ENCODE measurements at regions not wholly inside any gene's neighbourhood (a gene's known extent, or its start where the extent isn't known, plus 50 kb on each side); places are given as distances from the start of the nearest gene placed in this dataset.

GRCh38 chr5:2381861-2382260 is 369.6 kb downstream of the IRX2 start:
- intact Hi-C loops (cut with DNase I, micrococcal nuclease) = no loop called here
- no peak overlapping the region for H3K4me3 Mint-ChIP-seq
- H3K36me3 Mint-ChIP-seq (ENCODE audit: low read depth) = no peaks in the 10 kb centered on the region
- no peaks in the 10 kb centered on the region for H3K9me3 Mint-ChIP-seq (ENCODE audit: low read depth)
- ATAC-seq = no peak
- H3K27me3 Mint-ChIP-seq = no peaks in the 10 kb centered on the region
- no peak overlapping the region for H3K27ac Mint-ChIP-seq
- no peaks in the 10 kb centered on the region for H3K4me1 Mint-ChIP-seq
- no peak for DNase-seq
- ChIA-PET CTCF (interaction anchor here (0.5 kb wide), 1 partner anchor 79 kb away, joined by 3 read pairs; no protein-coding TSS in a partner anchor), POLR2A (no interaction called here)

GRCh38 chr5:2381070-2381469 is 370.4 kb downstream of the IRX2 start:
- H3K9me3 Mint-ChIP-seq (ENCODE audit: low read depth) = no peaks in the 10 kb centered on the region
- ChIA-PET CTCF (interaction anchor here (0.5 kb wide), 1 partner anchor 79 kb away, joined by 3 read pairs; no protein-coding TSS in a partner anchor), POLR2A (no interaction called here)
- H3K4me3 Mint-ChIP-seq = no peak overlapping the region
- DNase-seq (no peak), ATAC-seq (no peak)
- H3K36me3 Mint-ChIP-seq (ENCODE audit: low read depth) = no peaks in the 10 kb centered on the region
- H3K27ac Mint-ChIP-seq = no peak overlapping the region
- no peaks in the 10 kb centered on the region for H3K4me1 Mint-ChIP-seq
- no peaks in the 10 kb centered on the region for H3K27me3 Mint-ChIP-seq
- intact Hi-C loops (cut with DNase I, micrococcal nuclease) = no loop called here

GRCh38 chr5:2378976-2379375 is 372.5 kb downstream of the IRX2 start:
- DNase-seq (no peak), ATAC-seq (no peak)
- Mint-ChIP-seq H3K4me1 (no peaks in the 10 kb centered on the region), H3K4me3 (no peak overlapping the region), H3K36me3 (ENCODE audit: low read depth) (no peaks in the 10 kb centered on the region), H3K27me3 (no peaks in the 10 kb centered on the region), H3K9me3 (ENCODE audit: low read depth) (no peaks in the 10 kb centered on the region), H3K27ac (no peak overlapping the region)
- ChIA-PET POLR2A (no interaction called here), CTCF (no interaction called here)
- intact Hi-C loops (cut with DNase I, micrococcal nuclease) = no loop called here

- Mint-ChIP-seq H3K27me3 (no peaks in the 10 kb centered on the region), H3K4me3 (no peak overlapping the region), H3K27ac (no peak overlapping the region), H3K9me3 (ENCODE audit: low read depth) (no peaks in the 10 kb centered on the region), H3K4me1 (no peaks in the 10 kb centered on the region), H3K36me3 (ENCODE audit: low read depth) (no peaks in the 10 kb centered on the region)
- no peak for DNase-seq
- intact Hi-C loops (cut with DNase I, micrococcal nuclease) = no loop called here
- ChIA-PET POLR2A (no interaction called here), CTCF (no interaction called here)
- ATAC-seq = no peak
Observed at GRCh38 chr5:2378108-2378507, 373.4 kb downstream of the IRX2 start.

- ChIA-PET POLR2A (no interaction called here), CTCF (no interaction called here)
- Mint-ChIP-seq H3K9me3 (ENCODE audit: low read depth) (no peaks in the 10 kb centered on the region), H3K4me3 (no peak overlapping the region), H3K27me3 (no peaks in the 10 kb centered on the region), H3K27ac (no peak overlapping the region), H3K4me1 (no peaks in the 10 kb centered on the region), H3K36me3 (ENCODE audit: low read depth) (no peaks in the 10 kb centered on the region)
- intact Hi-C loops (cut with DNase I, micrococcal nuclease) = no loop called here
- DNase-seq (no peak), ATAC-seq (no peak)
Observed at GRCh38 chr5:2376486-2376885, 375.0 kb downstream of the IRX2 start.

- DNase-seq = no peak
- intact Hi-C loops (cut with DNase I, micrococcal nuclease) = no loop called here
- no peaks in the 10 kb centered on the region for H3K4me1 Mint-ChIP-seq
- no peaks in the 10 kb centered on the region for H3K36me3 Mint-ChIP-seq (ENCODE audit: low read depth)
- H3K9me3 Mint-ChIP-seq (ENCODE audit: low read depth) = no peaks in the 10 kb centered on the region
- no peak overlapping the region for H3K4me3 Mint-ChIP-seq
- ATAC-seq = no peak
- CTCF ChIA-PET = no interaction called here
- H3K27me3 Mint-ChIP-seq = no peaks in the 10 kb centered on the region
- POLR2A ChIA-PET = no interaction called here
- no peak overlapping the region for H3K27ac Mint-ChIP-seq
Observed at GRCh38 chr5:2375757-2376250, 375.7 kb downstream of the IRX2 start.

GRCh38 chr5:2375291-2375690 is 376.2 kb downstream of the IRX2 start:
- H3K36me3 Mint-ChIP-seq (ENCODE audit: low read depth) = no peaks in the 10 kb centered on the region
- no peaks in the 10 kb centered on the region for H3K9me3 Mint-ChIP-seq (ENCODE audit: low read depth)
- H3K4me3 Mint-ChIP-seq = no peak overlapping the region
- CTCF ChIA-PET = no interaction called here
- H3K27ac Mint-ChIP-seq = no peak overlapping the region
- ATAC-seq (no peak), DNase-seq (no peak)
- H3K27me3 Mint-ChIP-seq = no peaks in the 10 kb centered on the region
- intact Hi-C loops (cut with DNase I, micrococcal nuclease) = no loop called here
- POLR2A ChIA-PET = no interaction called here
- no peaks in the 10 kb centered on the region for H3K4me1 Mint-ChIP-seq

- ATAC-seq = no peak
- Mint-ChIP-seq H3K4me1 (no peaks in the 10 kb centered on the region), H3K4me3 (no peak overlapping the region), H3K27ac (no peak overlapping the region), H3K36me3 (ENCODE audit: low read depth) (no peaks in the 10 kb centered on the region), H3K27me3 (no peaks in the 10 kb centered on the region), H3K9me3 (ENCODE audit: low read depth) (no peaks in the 10 kb centered on the region)
- CTCF ChIA-PET = no interaction called here
- no peak for DNase-seq
- POLR2A ChIA-PET = no interaction called here
- intact Hi-C loops (cut with DNase I, micrococcal nuclease) = no loop called here
Observed at GRCh38 chr5:2374703-2375102, 376.8 kb downstream of the IRX2 start.

- Mint-ChIP-seq H3K27ac (no peak overlapping the region), H3K36me3 (ENCODE audit: low read depth) (no peaks in the 10 kb centered on the region), H3K4me3 (no peak overlapping the region), H3K9me3 (ENCODE audit: low read depth) (no peaks in the 10 kb centered on the region), H3K27me3 (no peaks in the 10 kb centered on the region), H3K4me1 (no peaks in the 10 kb centered on the region)
- intact Hi-C loops (cut with DNase I, micrococcal nuclease) = no loop called here
- POLR2A ChIA-PET = no interaction called here
- CTCF ChIA-PET = no interaction called here
- no peak for ATAC-seq
- DNase-seq = no peak
Observed at GRCh38 chr5:2373631-2374030, 377.8 kb downstream of the IRX2 start.

GRCh38 chr5:2371419-2371710 is 380.1 kb downstream of the IRX2 start:
- DNase-seq = no peak
- CTCF ChIA-PET = no interaction called here
- no peak for ATAC-seq
- Mint-ChIP-seq H3K4me3 (no peak overlapping the region), H3K27ac (no peak overlapping the region), H3K27me3 (no peaks in the 10 kb centered on the region), H3K4me1 (no peaks in the 10 kb centered on the region), H3K9me3 (ENCODE audit: low read depth) (no peaks in the 10 kb centered on the region), H3K36me3 (ENCODE audit: low read depth) (no peaks in the 10 kb centered on the region)
- intact Hi-C loops (cut with DNase I, micrococcal nuclease) = no loop called here
- POLR2A ChIA-PET = no interaction called here

- ChIA-PET POLR2A (no interaction called here), CTCF (no interaction called here)
- H3K36me3 Mint-ChIP-seq (ENCODE audit: low read depth) = no peaks in the 10 kb centered on the region
- no peaks in the 10 kb centered on the region for H3K4me1 Mint-ChIP-seq
- no peak overlapping the region for H3K4me3 Mint-ChIP-seq
- no peaks in the 10 kb centered on the region for H3K9me3 Mint-ChIP-seq (ENCODE audit: low read depth)
- no peak overlapping the region for H3K27ac Mint-ChIP-seq
- DNase-seq (no peak), ATAC-seq (no peak)
- no peaks in the 10 kb centered on the region for H3K27me3 Mint-ChIP-seq
- intact Hi-C loops (cut with DNase I, micrococcal nuclease) = no loop called here
Observed at GRCh38 chr5:2370626-2371418, 380.7 kb downstream of the IRX2 start.

- H3K27me3 Mint-ChIP-seq = no peaks in the 10 kb centered on the region
- H3K4me3 Mint-ChIP-seq = no peak overlapping the region
- no peak for DNase-seq
- H3K27ac Mint-ChIP-seq = no peak overlapping the region
- ChIA-PET POLR2A (no interaction called here), CTCF (no interaction called here)
- no peaks in the 10 kb centered on the region for H3K4me1 Mint-ChIP-seq
- H3K36me3 Mint-ChIP-seq (ENCODE audit: low read depth) = no peaks in the 10 kb centered on the region
- ATAC-seq = no peak
- intact Hi-C loops (cut with DNase I, micrococcal nuclease) = no loop called here
- H3K9me3 Mint-ChIP-seq (ENCODE audit: low read depth) = peaks cover 5% of the 10 kb centered on the region
Observed at GRCh38 chr5:2369178-2369577, 382.3 kb downstream of the IRX2 start.

GRCh38 chr5:2366816-2367215 is 384.7 kb downstream of the IRX2 start:
- CTCF ChIA-PET = no interaction called here
- no peak for ATAC-seq
- intact Hi-C loops (cut with DNase I, micrococcal nuclease) = no loop called here
- H3K27me3 Mint-ChIP-seq = peaks cover 4% of the 10 kb centered on the region
- no peaks in the 10 kb centered on the region for H3K36me3 Mint-ChIP-seq (ENCODE audit: low read depth)
- H3K9me3 Mint-ChIP-seq (ENCODE audit: low read depth) = peaks cover 5% of the 10 kb centered on the region
- no peak for DNase-seq
- H3K4me3 Mint-ChIP-seq = no peak overlapping the region
- POLR2A ChIA-PET = no interaction called here
- H3K4me1 Mint-ChIP-seq = no peaks in the 10 kb centered on the region
- H3K27ac Mint-ChIP-seq = no peak overlapping the region

Measured in activated CD4-positive, alpha-beta T cell treated with anti-CD3 and anti-CD28 coated beads for 36 hours (primary cell).